ENCODE measurements at regions not wholly inside any gene's neighbourhood (a gene's known extent, or its start where the extent isn't known, plus 50 kb on each side); places are given as distances from the start of the nearest gene placed in this dataset.

- no peak for ATAC-seq
- TF ChIP-seq CREB5 (CRISPR knock-in tag; IDR thresholded peaks at IDR 0.05; ENCODE audit: low read depth) (no peak), ISL1 (CRISPR knock-in tag; IDR thresholded peaks at IDR 0.05) (no peak), RARB (CRISPR knock-in tag; IDR thresholded peaks at IDR 0.05) (no peak), OSR1 (CRISPR knock-in tag; IDR thresholded peaks at IDR 0.05) (no peak), ZNF70 (CRISPR knock-in tag; IDR thresholded peaks at IDR 0.05) (no peak), ZFP30 (CRISPR knock-in tag; IDR thresholded peaks at IDR 0.05) (no peak), ZNF565 (CRISPR knock-in tag; conservative IDR thresholded peaks at IDR 0.05; ENCODE audit: low read depth) (no peak), TCF4 (CRISPR knock-in tag; IDR thresholded peaks at IDR 0.05; ENCODE audit: borderline replicate concordance) (no peak)
- TF ChIP-seq, protein P1, sequence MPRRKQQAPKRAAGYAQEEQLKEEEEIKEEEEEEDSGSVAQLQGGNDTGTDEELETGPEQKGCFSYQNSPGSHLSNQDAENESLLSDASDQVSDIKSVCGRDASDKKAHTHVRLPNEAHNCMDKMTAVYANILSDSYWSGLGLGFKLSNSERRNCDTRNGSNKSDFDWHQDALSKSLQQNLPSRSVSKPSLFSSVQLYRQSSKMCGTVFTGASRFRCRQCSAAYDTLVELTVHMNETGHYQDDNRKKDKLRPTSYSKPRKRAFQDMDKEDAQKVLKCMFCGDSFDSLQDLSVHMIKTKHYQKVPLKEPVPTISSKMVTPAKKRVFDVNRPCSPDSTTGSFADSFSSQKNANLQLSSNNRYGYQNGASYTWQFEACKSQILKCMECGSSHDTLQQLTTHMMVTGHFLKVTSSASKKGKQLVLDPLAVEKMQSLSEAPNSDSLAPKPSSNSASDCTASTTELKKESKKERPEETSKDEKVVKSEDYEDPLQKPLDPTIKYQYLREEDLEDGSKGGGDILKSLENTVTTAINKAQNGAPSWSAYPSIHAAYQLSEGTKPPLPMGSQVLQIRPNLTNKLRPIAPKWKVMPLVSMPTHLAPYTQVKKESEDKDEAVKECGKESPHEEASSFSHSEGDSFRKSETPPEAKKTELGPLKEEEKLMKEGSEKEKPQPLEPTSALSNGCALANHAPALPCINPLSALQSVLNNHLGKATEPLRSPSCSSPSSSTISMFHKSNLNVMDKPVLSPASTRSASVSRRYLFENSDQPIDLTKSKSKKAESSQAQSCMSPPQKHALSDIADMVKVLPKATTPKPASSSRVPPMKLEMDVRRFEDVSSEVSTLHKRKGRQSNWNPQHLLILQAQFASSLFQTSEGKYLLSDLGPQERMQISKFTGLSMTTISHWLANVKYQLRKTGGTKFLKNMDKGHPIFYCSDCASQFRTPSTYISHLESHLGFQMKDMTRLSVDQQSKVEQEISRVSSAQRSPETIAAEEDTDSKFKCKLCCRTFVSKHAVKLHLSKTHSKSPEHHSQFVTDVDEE (CRISPR knock-in tag; IDR thresholded peaks at IDR 0.05): no peak
These were observed 1067.6 kb upstream of the ACVR2A start for GRCh38 chr2:146777181-146777580.

DNA sequence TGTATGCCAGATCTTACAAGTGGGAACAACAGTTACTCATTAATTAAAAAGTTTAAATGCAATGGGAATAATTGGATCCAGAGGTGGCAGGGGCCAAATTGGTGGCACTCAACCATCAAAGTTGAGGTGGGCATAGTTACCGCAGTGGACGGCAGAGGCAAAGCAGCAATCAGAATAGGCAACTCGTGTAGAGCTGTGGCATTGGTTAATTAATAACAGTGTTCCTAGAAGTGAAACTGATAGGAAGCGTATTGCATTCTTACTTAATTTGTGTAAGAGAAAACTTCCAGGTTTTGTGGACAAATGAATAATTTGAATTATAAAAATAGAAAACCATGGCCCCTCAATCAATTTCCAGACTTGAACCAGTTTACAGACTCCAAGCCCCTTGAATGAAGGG lies 1068.2 kb upstream of the ACVR2A start:
- no peak for ATAC-seq
- no peak for TF ChIP-seq ZFP30 (CRISPR knock-in tag; IDR thresholded peaks at IDR 0.05)
- TF ChIP-seq RARB (CRISPR knock-in tag; IDR thresholded peaks at IDR 0.05): no peak
- no peak for TF ChIP-seq POU6F1 (CRISPR knock-in tag; IDR thresholded peaks at IDR 0.05; ENCODE audit: borderline replicate concordance, low read depth)
- no peak for TF ChIP-seq CREB5 (CRISPR knock-in tag; IDR thresholded peaks at IDR 0.05; ENCODE audit: low read depth)
- TF ChIP-seq TCF4 (CRISPR knock-in tag; IDR thresholded peaks at IDR 0.05; ENCODE audit: borderline replicate concordance): no peak
- TF ChIP-seq, protein P2, sequence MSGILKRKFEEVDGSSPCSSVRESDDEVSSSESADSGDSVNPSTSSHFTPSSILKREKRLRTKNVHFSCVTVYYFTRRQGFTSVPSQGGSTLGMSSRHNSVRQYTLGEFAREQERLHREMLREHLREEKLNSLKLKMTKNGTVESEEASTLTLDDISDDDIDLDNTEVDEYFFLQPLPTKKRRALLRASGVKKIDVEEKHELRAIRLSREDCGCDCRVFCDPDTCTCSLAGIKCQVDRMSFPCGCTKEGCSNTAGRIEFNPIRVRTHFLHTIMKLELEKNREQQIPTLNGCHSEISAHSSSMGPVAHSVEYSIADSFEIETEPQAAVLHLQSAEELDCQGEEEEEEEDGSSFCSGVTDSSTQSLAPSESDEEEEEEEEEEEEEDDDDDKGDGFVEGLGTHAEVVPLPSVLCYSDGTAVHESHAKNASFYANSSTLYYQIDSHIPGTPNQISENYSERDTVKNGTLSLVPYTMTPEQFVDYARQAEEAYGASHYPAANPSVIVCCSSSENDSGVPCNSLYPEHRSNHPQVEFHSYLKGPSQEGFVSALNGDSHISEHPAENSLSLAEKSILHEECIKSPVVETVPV (CRISPR knock-in tag; IDR thresholded peaks at IDR 0.05): no peak
- TF ChIP-seq SNAI2 (CRISPR knock-in tag; IDR thresholded peaks at IDR 0.05): no peak
- TF ChIP-seq ZNF565 (CRISPR knock-in tag; conservative IDR thresholded peaks at IDR 0.05; ENCODE audit: low read depth): no peak
- no peak for TF ChIP-seq TOX (CRISPR knock-in tag; IDR thresholded peaks at IDR 0.05; ENCODE audit: borderline replicate concordance)
- TF ChIP-seq ARNTL (CRISPR knock-in tag; IDR thresholded peaks at IDR 0.05; ENCODE audit: borderline replicate concordance, low read depth): no peak
- TF ChIP-seq CSDC2 (CRISPR knock-in tag; IDR thresholded peaks at IDR 0.05): no peak
- no peak for TF ChIP-seq ZNF70 (CRISPR knock-in tag; IDR thresholded peaks at IDR 0.05)
- TF ChIP-seq ZC3H10 (CRISPR knock-in tag; IDR thresholded peaks at IDR 0.05): no peak

GRCh38 chr2:146771531-146771930 lies 1073.3 kb upstream of the ACVR2A start:
- ATAC-seq: no peak
- no peak for TF ChIP-seq GLIS3 (CRISPR knock-in tag; IDR thresholded peaks at IDR 0.05)
- no peak for TF ChIP-seq CSDC2 (CRISPR knock-in tag; IDR thresholded peaks at IDR 0.05)
- no peak for TF ChIP-seq ISL1 (CRISPR knock-in tag; IDR thresholded peaks at IDR 0.05)
- TF ChIP-seq ESRRG (CRISPR knock-in tag; IDR thresholded peaks at IDR 0.05): no peak
- TF ChIP-seq, protein P1 (CRISPR knock-in tag; IDR thresholded peaks at IDR 0.05): no peak
- TF ChIP-seq TOX (CRISPR knock-in tag; IDR thresholded peaks at IDR 0.05; ENCODE audit: borderline replicate concordance): no peak
- TF ChIP-seq ZNF70 (CRISPR knock-in tag; IDR thresholded peaks at IDR 0.05): no peak
- no peak for TF ChIP-seq TCF4 (CRISPR knock-in tag; IDR thresholded peaks at IDR 0.05; ENCODE audit: borderline replicate concordance)
- no peak for TF ChIP-seq OSR1 (CRISPR knock-in tag; IDR thresholded peaks at IDR 0.05)
- no peak for TF ChIP-seq ARNTL (CRISPR knock-in tag; IDR thresholded peaks at IDR 0.05; ENCODE audit: borderline replicate concordance, low read depth)
- no peak for TF ChIP-seq ZNF565 (CRISPR knock-in tag; conservative IDR thresholded peaks at IDR 0.05; ENCODE audit: low read depth)
- no peak for TF ChIP-seq RARB (CRISPR knock-in tag; IDR thresholded peaks at IDR 0.05)
- TF ChIP-seq, protein P2 (CRISPR knock-in tag; IDR thresholded peaks at IDR 0.05): no peak
- no peak for TF ChIP-seq POU6F1 (CRISPR knock-in tag; IDR thresholded peaks at IDR 0.05; ENCODE audit: borderline replicate concordance, low read depth)
- TF ChIP-seq CREB5 (CRISPR knock-in tag; IDR thresholded peaks at IDR 0.05; ENCODE audit: low read depth): no peak
